SK-N-MC (cell line): ENCODE measurements at regions not wholly inside any gene's neighbourhood (a gene's known extent, or its start where the extent isn't known, plus 50 kb on each side); places are given as distances from the start of the nearest gene placed in this dataset.

Experiments used
- EZH2 ChIP-seq: fragments of 200-600 bp; sonication (generic); IDR thresholded peaks from one replicate; pipeline ENCODE4 v1.6.1; 2017; ENCODE audit warnings: antibody characterized with exemption
- POLR2AphosphoS5 ChIP-seq: IDR thresholded peaks from 2 replicates; pipeline ENCODE4 v1.6.1; 2012; ENCODE audit warnings: mild to moderate bottlenecking, low read depth, low read length, borderline replicate concordance

- TF ChIP-seq EZH2 (no peak), POLR2AphosphoS5 (no peak)
Observed at GRCh38 chr11:89545691-89546090, 54.5 kb upstream of the NOX4 start.
